HEK293 (cell line): ENCODE measurements at regions not wholly inside any gene's neighbourhood (a gene's known extent, or its start where the extent isn't known, plus 50 kb on each side); places are given as distances from the start of the nearest gene placed in this dataset.

ENCODE experiments used
- CTCF ChIA-PET: fragments of 350-600 bp; formaldehyde crosslinking; extraction: SDS; loops from one replicate; lab custom pipeline; 2021; ENCODE audit warnings: antibody characterized with exemption; lab: Yijun Ruan, JAX
- POLR2A ChIA-PET: fragments of 300-600 bp; formaldehyde crosslinking; extraction: SDS; loops from one replicate; lab custom pipeline; 2020; ENCODE audit warnings: antibody characterized with exemption, inconsistent platforms; lab: Yijun Ruan, JAX
- H3K27ac ChIP-seq: fragments of 200-500 bp; sonication (Bioruptor generic); 2 replicates; pipeline ENCODE4 v1.5.1; 2014; ENCODE audit warnings: low read depth, low read length, control low read depth, inconsistent platforms; ENCODE audit errors: extremely low read depth
- H3K36me3 ChIP-seq, 2 experiments: fragments of 200-500 bp in 1 of 2; sonication (Bioruptor generic) in 1 of 2; 1 replicate in 1 of 2; 2 replicates in 1 of 2; pipeline ENCODE4 v1.5.1; 2014 to 2017; ENCODE audit warnings: inconsistent platforms in 2 of 2, low read length in 2 of 2; ENCODE audit not compliant: control insufficient read depth in 2 of 2, insufficient read depth in 1 of 2
- H3K4me1 ChIP-seq: fragments of 200-500 bp; sonication (Bioruptor generic); 2 replicates; pipeline ENCODE4 v1.5.1; 2014; ENCODE audit warnings: mild to moderate bottlenecking, low read length, inconsistent platforms; ENCODE audit not compliant: control insufficient read depth, insufficient read depth
- H3K4me3 ChIP-seq: 2 replicates; pipeline ENCODE4 v1.5.1; 2011; ENCODE audit warnings: low read depth, mild to moderate bottlenecking, control low read depth, low read length, moderate library complexity
- H3K9me3 ChIP-seq: fragments of 200-500 bp; sonication (Bioruptor generic); 2 replicates; pipeline ENCODE4 v1.5.1; 2014; ENCODE audit warnings: low read depth, low read length, inconsistent platforms; ENCODE audit not compliant: control insufficient read depth, insufficient read depth
- BCL11B ChIP-seq: fragments of 450-650 bp; formaldehyde crosslinking; IDR thresholded peaks from 2 replicates; pipeline ENCODE4 v1.5.1; 2016; ENCODE audit warnings: low read depth, missing biosample characterization, missing genetic modification characterization
- ELK4 ChIP-seq: IDR thresholded peaks from 2 replicates; pipeline ENCODE4 v1.6.1; 2011; ENCODE audit warnings: mild to moderate bottlenecking, low read depth, low read length, borderline replicate concordance
- FEZF1 ChIP-seq: fragments of 450-650 bp; formaldehyde crosslinking; IDR thresholded peaks from 2 replicates; pipeline ENCODE4 v1.5.1; 2016; ENCODE audit warnings: missing biosample characterization, missing genetic modification characterization
- GLI2 ChIP-seq: fragments of 450-650 bp; formaldehyde crosslinking; IDR thresholded peaks from 2 replicates; pipeline ENCODE4; 2017; ENCODE audit warnings: missing biosample characterization, missing genetic modification characterization, low read depth, borderline replicate concordance
- KLF9 ChIP-seq: fragments of 450-650 bp; formaldehyde crosslinking; IDR thresholded peaks from 2 replicates; pipeline ENCODE4 v1.5.1; 2016; ENCODE audit warnings: missing biosample characterization, missing genetic modification characterization, low read depth
- SP3 ChIP-seq: fragments of 450-650 bp; formaldehyde crosslinking; IDR thresholded peaks from 2 replicates; pipeline ENCODE4 v1.5.1; 2016; ENCODE audit warnings: missing biosample characterization, missing genetic modification characterization
- TCF7L2 ChIP-seq: IDR thresholded peaks from 2 replicates; pipeline ENCODE4 v1.6.1; 2011; ENCODE audit warnings: low read depth, mild to moderate bottlenecking, inconsistent platforms, low read length, moderate library complexity, borderline replicate concordance
- TRIM28 ChIP-seq: IDR thresholded peaks from 2 replicates; pipeline ENCODE4 v1.6.1; 2011; ENCODE audit warnings: low read length, control low read depth, borderline replicate concordance
- YY1 ChIP-seq: fragments of 450-650 bp; formaldehyde crosslinking; IDR thresholded peaks from 2 replicates; pipeline ENCODE4 v1.5.1; 2018; ENCODE audit warnings: missing biosample characterization, missing genetic modification characterization
- ZBTB21 ChIP-seq: fragments of 450-650 bp; formaldehyde crosslinking; IDR thresholded peaks from 2 replicates; pipeline ENCODE4 v1.5.1; 2017; ENCODE audit warnings: missing biosample characterization, missing genetic modification characterization
- ZFHX2 ChIP-seq: fragments of 450-650 bp; formaldehyde crosslinking; conservative IDR thresholded peaks from 2 replicates; pipeline ENCODE4 v1.5.1; 2016; ENCODE audit warnings: missing biosample characterization, missing genetic modification characterization
- ZFP37 ChIP-seq: fragments of 450-650 bp; formaldehyde crosslinking; IDR thresholded peaks from 2 replicates; pipeline ENCODE4 v1.5.1; 2016; ENCODE audit warnings: missing biosample characterization, missing genetic modification characterization
- ZIC2 ChIP-seq: fragments of 450-650 bp; formaldehyde crosslinking; IDR thresholded peaks from 2 replicates; pipeline ENCODE4 v1.5.1; 2016; ENCODE audit warnings: missing biosample characterization, missing genetic modification characterization
- ZNF10 ChIP-seq: fragments of 450-650 bp; formaldehyde crosslinking; IDR thresholded peaks from 2 replicates; pipeline ENCODE4 v1.5.1; 2017; ENCODE audit warnings: missing biosample characterization, missing genetic modification characterization
- ZNF114 ChIP-seq: fragments of 450-650 bp; formaldehyde crosslinking; IDR thresholded peaks from 2 replicates; pipeline ENCODE4 v1.5.0; 2017; ENCODE audit warnings: missing biosample characterization, missing genetic modification characterization
- ZNF174 ChIP-seq: fragments of 450-650 bp; formaldehyde crosslinking; IDR thresholded peaks from 2 replicates; pipeline ENCODE4 v1.5.0; 2017; ENCODE audit warnings: missing biosample characterization, mild to moderate bottlenecking, missing genetic modification characterization
- ZNF175 ChIP-seq: fragments of 450-650 bp; formaldehyde crosslinking; IDR thresholded peaks from 2 replicates; pipeline ENCODE4 v1.5.1; 2016; ENCODE audit warnings: missing biosample characterization, missing genetic modification characterization
- ZNF2 ChIP-seq: fragments of 450-650 bp; formaldehyde crosslinking; IDR thresholded peaks from 2 replicates; pipeline ENCODE4 v1.5.1; 2016; ENCODE audit warnings: missing biosample characterization, missing genetic modification characterization
- ZNF23 ChIP-seq: fragments of 450-650 bp; formaldehyde crosslinking; IDR thresholded peaks from 2 replicates; pipeline ENCODE4 v1.5.1; 2016; ENCODE audit warnings: missing biosample characterization, missing genetic modification characterization, borderline replicate concordance
- ZNF292 ChIP-seq: fragments of 450-650 bp; formaldehyde crosslinking; IDR thresholded peaks from 2 replicates; pipeline ENCODE4 v1.5.1; 2016; ENCODE audit warnings: low read depth, missing biosample characterization, missing genetic modification characterization, borderline replicate concordance
- ZNF366 ChIP-seq: fragments of 450-650 bp; formaldehyde crosslinking; conservative IDR thresholded peaks from 2 replicates; pipeline ENCODE4 v1.5.1; 2016; ENCODE audit warnings: missing biosample characterization, missing genetic modification characterization
- ZNF37A ChIP-seq: fragments of 450-650 bp; IDR thresholded peaks from 2 replicates; pipeline ENCODE4 v1.5.1; 2018; ENCODE audit warnings: missing biosample characterization, missing genetic modification characterization
- ZNF514 ChIP-seq: fragments of 450-650 bp; formaldehyde crosslinking; IDR thresholded peaks from 2 replicates; pipeline ENCODE4 v1.5.1; 2016; ENCODE audit warnings: missing biosample characterization, missing genetic modification characterization
- ZNF529 ChIP-seq: fragments of 450-650 bp; formaldehyde crosslinking; IDR thresholded peaks from 2 replicates; pipeline ENCODE4 v1.5.1; 2017; ENCODE audit warnings: missing genetic modification characterization, missing biosample characterization; ENCODE audit not compliant: insufficient replicate concordance
- ZNF548 ChIP-seq: fragments of 450-650 bp; formaldehyde crosslinking; IDR thresholded peaks from 2 replicates; pipeline ENCODE4 v1.5.1; 2016; ENCODE audit warnings: missing biosample characterization, missing genetic modification characterization
- ZNF558 ChIP-seq: fragments of 450-650 bp; formaldehyde crosslinking; IDR thresholded peaks from 2 replicates; pipeline ENCODE4 v1.5.1; 2016; ENCODE audit warnings: missing biosample characterization, missing genetic modification characterization
- ZNF580 ChIP-seq: fragments of 450-650 bp; formaldehyde crosslinking; IDR thresholded peaks from 2 replicates; pipeline ENCODE4 v1.5.1; 2016; ENCODE audit warnings: missing biosample characterization, missing genetic modification characterization
- ZNF610 ChIP-seq: fragments of 450-650 bp; formaldehyde crosslinking; IDR thresholded peaks from 2 replicates; pipeline ENCODE4 v1.5.1; 2016; ENCODE audit warnings: missing biosample characterization, missing genetic modification characterization, borderline replicate concordance
- ZNF624 ChIP-seq: fragments of 450-650 bp; formaldehyde crosslinking; IDR thresholded peaks from 2 replicates; pipeline ENCODE4 v1.5.1; 2017; ENCODE audit warnings: missing biosample characterization, missing genetic modification characterization
- ZNF658 ChIP-seq: fragments of 450-650 bp; formaldehyde crosslinking; IDR thresholded peaks from 2 replicates; pipeline ENCODE4; 2016; ENCODE audit warnings: missing biosample characterization, missing genetic modification characterization
- ZNF843 ChIP-seq: fragments of 450-650 bp; formaldehyde crosslinking; IDR thresholded peaks from 2 replicates; pipeline ENCODE4 v1.5.1; 2016; ENCODE audit warnings: missing biosample characterization, missing genetic modification characterization
- ZSCAN23 ChIP-seq: fragments of 450-650 bp; formaldehyde crosslinking; IDR thresholded peaks from 2 replicates; pipeline ENCODE4 v1.5.1; 2016; ENCODE audit warnings: missing biosample characterization, missing genetic modification characterization
- ZXDB ChIP-seq: fragments of 450-650 bp; formaldehyde crosslinking; IDR thresholded peaks from 2 replicates; pipeline ENCODE4 v1.5.1; 2016; ENCODE audit warnings: missing biosample characterization, missing genetic modification characterization
- TF ChIP-seq, protein P1 (sequence below): fragments of 450-650 bp; formaldehyde crosslinking; IDR thresholded peaks from 2 replicates; pipeline ENCODE4 v1.5.1; 2016; ENCODE audit warnings: missing biosample characterization, missing genetic modification characterization, low read depth
- TF ChIP-seq, protein P2 (sequence below): fragments of 450-650 bp; formaldehyde crosslinking; IDR thresholded peaks from 2 replicates; pipeline ENCODE4 v1.5.1; 2017; ENCODE audit warnings: missing biosample characterization, missing genetic modification characterization

DNA sequence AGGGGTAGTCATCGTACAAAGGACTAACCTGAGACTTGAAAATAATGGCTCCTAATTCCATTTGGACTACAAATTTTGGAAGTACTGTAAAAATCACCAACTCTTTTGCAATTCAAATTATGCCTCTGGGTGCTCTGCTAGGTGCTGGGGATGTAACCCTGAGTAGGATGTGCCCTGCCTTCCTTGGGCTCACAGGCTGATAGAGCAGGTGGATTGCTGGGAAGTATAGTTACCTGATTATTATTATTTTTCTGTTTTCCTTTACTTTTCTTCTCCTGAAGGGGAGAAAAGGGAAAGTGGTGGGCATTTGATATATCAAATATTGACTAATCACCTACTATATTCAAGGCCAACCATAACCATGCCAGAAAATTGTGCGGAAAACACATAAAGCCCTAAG is 119.3 kb upstream of the RIOK3 start:
- TF ChIP-seq KLF9 (no peak), TCF7L2 (no peak), ZNF114 (no peak), ZNF37A (tag by site-specific recombination) (no peak), ZFP37 (no peak), ZBTB21 (tag by site-specific recombination) (no peak), BCL11B (no peak), TRIM28 (no peak), ZFHX2 (no peak), ZNF292 (no peak), FEZF1 (tag by site-specific recombination) (no peak), ZNF558 (tag by site-specific recombination) (no peak), ZNF174 (tag by site-specific recombination) (no peak), SP3 (tag by site-specific recombination) (no peak), ZNF548 (no peak)
- TF ChIP-seq, protein P1, sequence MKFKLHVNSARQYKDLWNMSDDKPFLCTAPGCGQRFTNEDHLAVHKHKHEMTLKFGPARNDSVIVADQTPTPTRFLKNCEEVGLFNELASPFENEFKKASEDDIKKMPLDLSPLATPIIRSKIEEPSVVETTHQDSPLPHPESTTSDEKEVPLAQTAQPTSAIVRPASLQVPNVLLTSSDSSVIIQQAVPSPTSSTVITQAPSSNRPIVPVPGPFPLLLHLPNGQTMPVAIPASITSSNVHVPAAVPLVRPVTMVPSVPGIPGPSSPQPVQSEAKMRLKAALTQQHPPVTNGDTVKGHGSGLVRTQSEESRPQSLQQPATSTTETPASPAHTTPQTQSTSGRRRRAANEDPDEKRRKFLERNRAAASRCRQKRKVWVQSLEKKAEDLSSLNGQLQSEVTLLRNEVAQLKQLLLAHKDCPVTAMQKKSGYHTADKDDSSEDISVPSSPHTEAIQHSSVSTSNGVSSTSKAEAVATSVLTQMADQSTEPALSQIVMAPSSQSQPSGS (tag by site-specific recombination) = no peak
- Histone ChIP-seq H3K27ac (no peak overlapping the region), H3K4me3 (no peak overlapping the region), H3K4me1 (no peaks in the 10 kb centered on the region), H3K9me3 (no peaks in the 10 kb centered on the region), H3K36me3 (peaks cover 0 to 3% of the 10 kb centered on the region in 2 experiments; a peak in 1 of 3 replicates)
- POLR2A ChIA-PET = no interaction called here
- CTCF ChIA-PET = no interaction called here

DNA sequence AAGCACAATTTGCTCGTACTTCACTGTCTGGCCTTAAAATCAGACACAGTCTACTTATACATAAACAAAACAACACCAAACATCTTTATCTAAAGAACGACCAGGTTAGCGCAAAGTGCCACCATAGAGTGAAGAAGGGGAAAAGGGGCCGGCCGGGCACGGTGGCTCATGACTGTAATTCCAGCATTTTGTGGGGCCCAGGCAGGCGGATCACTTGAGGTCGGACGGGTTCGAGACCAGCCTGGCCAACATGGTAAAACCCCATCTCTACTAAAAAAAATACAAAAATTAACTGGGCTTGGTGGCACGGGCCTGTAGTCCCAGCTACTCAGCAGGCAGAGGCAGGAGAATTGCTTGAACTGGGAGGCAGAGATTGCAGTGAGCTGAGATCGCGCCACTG is 118.5 kb upstream of the RIOK3 start:
- H3K4me1 ChIP-seq = no peaks in the 10 kb centered on the region
- no peak overlapping the region for H3K27ac ChIP-seq
- ChIA-PET CTCF (no interaction called here), POLR2A (no interaction called here)
- peaks cover 0 to 3% of the 10 kb centered on the region in 2 experiments; a peak in 1 of 3 replicates for H3K36me3 ChIP-seq
- no peak overlapping the region for H3K4me3 ChIP-seq
- TF ChIP-seq ZXDB (no peak), GLI2 (tag by site-specific recombination) (no peak), ZNF10 (no peak), ZNF366 (tag by site-specific recombination) (no peak), ELK4 (no peak), ZNF843 (no peak), ZSCAN23 (tag by site-specific recombination) (no peak), ZIC2 (no peak), ZNF514 (tag by site-specific recombination) (no peak), ZNF610 (tag by site-specific recombination) (no peak), ZNF658 (tag by site-specific recombination) (no peak), ZNF529 (no peak), ZNF580 (tag by site-specific recombination) (no peak), ZNF175 (no peak), ZNF23 (tag by site-specific recombination) (no peak), ZNF2 (tag by site-specific recombination) (no peak), YY1 (tag by site-specific recombination) (no peak), ZNF624 (tag by site-specific recombination) (no peak)
- TF ChIP-seq, protein P2, sequence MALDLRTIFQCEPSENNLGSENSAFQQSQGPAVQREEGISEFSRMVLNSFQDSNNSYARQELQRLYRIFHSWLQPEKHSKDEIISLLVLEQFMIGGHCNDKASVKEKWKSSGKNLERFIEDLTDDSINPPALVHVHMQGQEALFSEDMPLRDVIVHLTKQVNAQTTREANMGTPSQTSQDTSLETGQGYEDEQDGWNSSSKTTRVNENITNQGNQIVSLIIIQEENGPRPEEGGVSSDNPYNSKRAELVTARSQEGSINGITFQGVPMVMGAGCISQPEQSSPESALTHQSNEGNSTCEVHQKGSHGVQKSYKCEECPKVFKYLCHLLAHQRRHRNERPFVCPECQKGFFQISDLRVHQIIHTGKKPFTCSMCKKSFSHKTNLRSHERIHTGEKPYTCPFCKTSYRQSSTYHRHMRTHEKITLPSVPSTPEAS (tag by site-specific recombination) = no peak
- H3K9me3 ChIP-seq = no peaks in the 10 kb centered on the region
